Erythroblast (primary cell): ENCODE measurements at regions not wholly inside any gene's neighbourhood (a gene's known extent, or its start where the extent isn't known, plus 50 kb on each side); places are given as distances from the start of the nearest gene placed in this dataset.

Source experiments
- GATA1 ChIP-seq: IDR thresholded peaks from 2 replicates; pipeline ENCODE4 v1.6.1; 2011; ENCODE audit warnings: low read depth, mild to moderate bottlenecking, control low read depth, low read length, moderate library complexity
- POLR2A ChIP-seq: IDR thresholded peaks from 2 replicates; pipeline ENCODE4 v1.6.1; 2011; ENCODE audit warnings: mild to moderate bottlenecking, low read length

- TF ChIP-seq POLR2A (no peak), GATA1 (no peak)
These were observed 1235.2 kb downstream of the BRD1 start for GRCh38 chr22:48592488-48592887.
